Esophagus muscularis mucosa (tissue), 3 donors: ENCODE measurements at regions not wholly inside any gene's neighbourhood (a gene's known extent, or its start where the extent isn't known, plus 50 kb on each side); places are given as distances from the start of the nearest gene placed in this dataset.

ENCODE experiments used
- EP300 ChIP-seq: sonication (generic); formaldehyde crosslinking; IDR thresholded peaks from one replicate; pipeline ENCODE4 v1.6.1; 2017; ENCODE audit warnings: antibody characterized with exemption
- TF ChIP-seq, protein P1 (sequence below), 3 experiments: fragments of 200-600 bp in 2 of 3; fragments of 450-650 bp in 1 of 3; sonication (generic) in 2 of 3; IDR thresholded peaks; one replicate each; pipeline ENCODE4 v1.5.1; 2017 to 2019; ENCODE audit warnings: antibody characterized with exemption in 3 of 3, mild to moderate bottlenecking in 2 of 3, moderate library complexity in 1 of 3

DNA sequence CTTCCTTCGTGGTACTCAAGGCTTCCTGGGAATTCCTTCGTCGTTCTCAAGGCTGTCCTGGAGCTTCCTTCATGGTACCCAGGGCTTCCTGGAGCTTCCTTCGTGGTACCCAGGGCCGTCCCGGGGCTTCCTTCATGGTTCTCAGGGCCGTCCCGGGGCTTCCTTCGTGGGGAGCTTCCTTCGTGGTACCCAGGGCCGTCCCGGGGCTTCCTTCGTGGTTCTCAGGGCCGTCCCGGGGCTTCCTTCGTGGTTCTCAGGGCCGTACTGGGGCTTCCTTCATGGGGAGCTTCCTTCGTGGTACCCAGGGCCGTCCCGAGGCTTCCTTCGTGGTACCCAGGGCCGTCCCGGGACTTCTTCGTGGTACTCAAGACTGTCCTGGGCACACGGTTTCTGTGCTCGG lies 339.6 kb upstream of the FAT1 start:
- no peak for TF ChIP-seq EP300
- TF ChIP-seq, protein P1, sequence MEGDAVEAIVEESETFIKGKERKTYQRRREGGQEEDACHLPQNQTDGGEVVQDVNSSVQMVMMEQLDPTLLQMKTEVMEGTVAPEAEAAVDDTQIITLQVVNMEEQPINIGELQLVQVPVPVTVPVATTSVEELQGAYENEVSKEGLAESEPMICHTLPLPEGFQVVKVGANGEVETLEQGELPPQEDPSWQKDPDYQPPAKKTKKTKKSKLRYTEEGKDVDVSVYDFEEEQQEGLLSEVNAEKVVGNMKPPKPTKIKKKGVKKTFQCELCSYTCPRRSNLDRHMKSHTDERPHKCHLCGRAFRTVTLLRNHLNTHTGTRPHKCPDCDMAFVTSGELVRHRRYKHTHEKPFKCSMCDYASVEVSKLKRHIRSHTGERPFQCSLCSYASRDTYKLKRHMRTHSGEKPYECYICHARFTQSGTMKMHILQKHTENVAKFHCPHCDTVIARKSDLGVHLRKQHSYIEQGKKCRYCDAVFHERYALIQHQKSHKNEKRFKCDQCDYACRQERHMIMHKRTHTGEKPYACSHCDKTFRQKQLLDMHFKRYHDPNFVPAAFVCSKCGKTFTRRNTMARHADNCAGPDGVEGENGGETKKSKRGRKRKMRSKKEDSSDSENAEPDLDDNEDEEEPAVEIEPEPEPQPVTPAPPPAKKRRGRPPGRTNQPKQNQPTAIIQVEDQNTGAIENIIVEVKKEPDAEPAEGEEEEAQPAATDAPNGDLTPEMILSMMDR (IDR thresholded peaks at IDR 0.05) = no peak
